ENCODE measurements at regions not wholly inside any gene's neighbourhood (a gene's known extent, or its start where the extent isn't known, plus 50 kb on each side); places are given as distances from the start of the nearest gene placed in this dataset.

DNA sequence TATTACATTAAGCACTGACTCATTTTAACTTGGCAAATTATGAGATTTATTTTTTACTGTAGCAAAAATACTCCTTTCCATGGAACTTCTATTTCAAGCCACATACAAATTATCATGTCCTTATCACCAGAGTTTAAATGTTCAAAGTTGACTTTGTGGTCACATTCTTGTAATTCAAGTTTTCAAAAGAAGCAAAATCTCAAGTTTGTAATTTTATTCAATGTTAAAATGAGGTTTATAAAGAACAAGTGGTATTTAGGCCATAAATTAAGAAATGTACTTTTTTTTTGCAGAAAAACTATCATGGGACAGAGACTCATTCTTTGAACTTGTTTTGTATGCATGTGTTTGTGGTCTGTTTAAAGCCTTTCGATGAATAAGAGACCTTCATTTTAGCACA lies 811.5 kb downstream of the TENT5A start:
- TF ChIP-seq, protein P1, sequence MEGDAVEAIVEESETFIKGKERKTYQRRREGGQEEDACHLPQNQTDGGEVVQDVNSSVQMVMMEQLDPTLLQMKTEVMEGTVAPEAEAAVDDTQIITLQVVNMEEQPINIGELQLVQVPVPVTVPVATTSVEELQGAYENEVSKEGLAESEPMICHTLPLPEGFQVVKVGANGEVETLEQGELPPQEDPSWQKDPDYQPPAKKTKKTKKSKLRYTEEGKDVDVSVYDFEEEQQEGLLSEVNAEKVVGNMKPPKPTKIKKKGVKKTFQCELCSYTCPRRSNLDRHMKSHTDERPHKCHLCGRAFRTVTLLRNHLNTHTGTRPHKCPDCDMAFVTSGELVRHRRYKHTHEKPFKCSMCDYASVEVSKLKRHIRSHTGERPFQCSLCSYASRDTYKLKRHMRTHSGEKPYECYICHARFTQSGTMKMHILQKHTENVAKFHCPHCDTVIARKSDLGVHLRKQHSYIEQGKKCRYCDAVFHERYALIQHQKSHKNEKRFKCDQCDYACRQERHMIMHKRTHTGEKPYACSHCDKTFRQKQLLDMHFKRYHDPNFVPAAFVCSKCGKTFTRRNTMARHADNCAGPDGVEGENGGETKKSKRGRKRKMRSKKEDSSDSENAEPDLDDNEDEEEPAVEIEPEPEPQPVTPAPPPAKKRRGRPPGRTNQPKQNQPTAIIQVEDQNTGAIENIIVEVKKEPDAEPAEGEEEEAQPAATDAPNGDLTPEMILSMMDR (conservative IDR thresholded peaks at IDR 0.05; ENCODE audit: low read depth, low read length) = no peak
- TF ChIP-seq EZH2 (IDR thresholded peaks at IDR 0.05; ENCODE audit: borderline replicate concordance, low read depth, low read length, poor library complexity, severe bottlenecking) = no peak
- DNase-seq (ENCODE audit: low spot score) = no peak
- no TSS peak for BruUV-seq (replicated peaks)
- H3K4me3 ChIP-seq (ENCODE audit: low read depth, low read length, poor library complexity, severe bottlenecking) = no peak overlapping the region
- H3K4me1 ChIP-seq (ENCODE audit: insufficient read depth, low read length, poor library complexity, severe bottlenecking) = no peaks in the 10 kb centered on the region
- no peaks in the 10 kb centered on the region for H3K36me3 ChIP-seq (ENCODE audit: insufficient read depth, low read length, poor library complexity, severe bottlenecking)
- intact Hi-C loops (cut with micrococcal nuclease; ENCODE audit: unreplicated experiment) = no loop called here
- CTCF ChIA-PET = no interaction called here
- POLR2A ChIA-PET (ENCODE audit: low non-redundant PET) = no interaction called here
- H3K27me3 ChIP-seq (replicated peaks; ENCODE audit: insufficient read depth, low read depth, low read length, poor library complexity) = no peaks in the 10 kb centered on the region
- no peak overlapping the region for H3K27ac ChIP-seq (ENCODE audit: low read depth, low read length, poor library complexity, severe bottlenecking)
- peaks cover 4% of the 10 kb centered on the region for H3K9me3 ChIP-seq (ENCODE audit: low read depth, low read length, poor library complexity, severe bottlenecking)

DNA sequence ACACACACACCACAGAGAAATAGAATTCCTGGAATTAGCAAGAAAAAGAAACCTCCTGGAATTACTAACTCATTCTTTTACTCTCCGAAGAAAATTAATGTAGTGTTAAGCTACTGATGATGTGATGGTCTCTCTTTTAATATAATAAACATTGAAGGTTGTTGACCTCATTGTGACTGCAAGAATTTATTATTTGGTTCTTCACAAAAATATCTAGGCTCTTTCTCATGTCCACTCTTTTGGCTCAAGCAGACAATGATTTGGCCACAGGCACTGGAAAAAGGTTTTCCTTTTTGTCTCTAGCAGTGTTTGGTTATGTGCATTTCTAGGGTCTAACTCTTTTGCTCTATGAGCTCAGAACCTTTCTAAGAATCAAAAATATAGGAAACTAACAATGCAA lies 811.9 kb downstream of the TENT5A start:
- H3K4me1 ChIP-seq (ENCODE audit: insufficient read depth, low read length, poor library complexity, severe bottlenecking) = no peaks in the 10 kb centered on the region
- peaks cover 4% of the 10 kb centered on the region for H3K9me3 ChIP-seq (ENCODE audit: low read depth, low read length, poor library complexity, severe bottlenecking)
- no TSS peak for BruUV-seq (replicated peaks)
- no peak overlapping the region for H3K27ac ChIP-seq (ENCODE audit: low read depth, low read length, poor library complexity, severe bottlenecking)
- no peaks in the 10 kb centered on the region for H3K27me3 ChIP-seq (replicated peaks; ENCODE audit: insufficient read depth, low read depth, low read length, poor library complexity)
- CTCF ChIA-PET = no interaction called here
- POLR2A ChIA-PET (ENCODE audit: low non-redundant PET) = no interaction called here
- no peaks in the 10 kb centered on the region for H3K36me3 ChIP-seq (ENCODE audit: insufficient read depth, low read length, poor library complexity, severe bottlenecking)
- TF ChIP-seq EZH2 (IDR thresholded peaks at IDR 0.05; ENCODE audit: borderline replicate concordance, low read depth, low read length, poor library complexity, severe bottlenecking) = no peak
- TF ChIP-seq, protein P1 (conservative IDR thresholded peaks at IDR 0.05; ENCODE audit: low read depth, low read length) = no peak
- H3K4me3 ChIP-seq (ENCODE audit: low read depth, low read length, poor library complexity, severe bottlenecking) = no peak overlapping the region
- intact Hi-C loops (cut with micrococcal nuclease; ENCODE audit: unreplicated experiment) = no loop called here
- no peak for DNase-seq (ENCODE audit: low spot score)

DNA sequence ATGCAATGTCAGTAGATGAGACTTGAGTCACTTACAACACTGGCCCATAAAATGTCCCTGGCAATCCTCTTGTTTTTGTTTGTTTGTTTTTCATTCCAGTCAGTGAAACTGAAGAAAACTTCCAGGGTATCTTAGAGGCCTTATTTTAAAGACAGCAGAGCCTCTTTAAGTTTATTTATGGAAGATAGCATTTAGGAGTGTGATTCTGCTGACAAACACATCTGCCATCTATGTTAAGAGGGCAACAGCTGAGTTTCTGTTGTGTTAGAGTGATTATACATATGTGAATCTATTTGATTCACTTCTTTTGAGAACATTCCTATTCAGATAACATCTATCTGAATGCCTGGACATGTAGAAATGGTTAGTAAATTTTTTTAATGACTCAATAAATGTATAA lies 812.6 kb downstream of the TENT5A start:
- Histone ChIP-seq H3K36me3 (ENCODE audit: insufficient read depth, low read length, poor library complexity, severe bottlenecking) (no peaks in the 10 kb centered on the region), H3K4me3 (ENCODE audit: low read depth, low read length, poor library complexity, severe bottlenecking) (no peak overlapping the region), H3K27ac (ENCODE audit: low read depth, low read length, poor library complexity, severe bottlenecking) (no peak overlapping the region), H3K27me3 (replicated peaks; ENCODE audit: insufficient read depth, low read depth, low read length, poor library complexity) (no peaks in the 10 kb centered on the region), H3K4me1 (ENCODE audit: insufficient read depth, low read length, poor library complexity, severe bottlenecking) (no peaks in the 10 kb centered on the region), H3K9me3 (ENCODE audit: low read depth, low read length, poor library complexity, severe bottlenecking) (peaks cover 4% of the 10 kb centered on the region)
- no peak for TF ChIP-seq EZH2 (IDR thresholded peaks at IDR 0.05; ENCODE audit: borderline replicate concordance, low read depth, low read length, poor library complexity, severe bottlenecking)
- TF ChIP-seq, protein P1 (conservative IDR thresholded peaks at IDR 0.05; ENCODE audit: low read depth, low read length) = no peak
- intact Hi-C loops (cut with micrococcal nuclease; ENCODE audit: unreplicated experiment) = no loop called here
- CTCF ChIA-PET = no interaction called here
- BruUV-seq (replicated peaks) = no TSS peak
- POLR2A ChIA-PET (ENCODE audit: low non-redundant PET) = no interaction called here
- DNase-seq (ENCODE audit: low spot score) = no peak
